ENCODE measurements at regions not wholly inside any gene's neighbourhood (a gene's known extent, or its start where the extent isn't known, plus 50 kb on each side); places are given as distances from the start of the nearest gene placed in this dataset.

GRCh38 chr15:98518823-98519561, 129.3 kb upstream of the IGF1R start:
- TF ChIP-seq TAF1 (IDR thresholded peaks at IDR 0.05; ENCODE audit: borderline replicate concordance, insufficient read depth, low read length) (no peak), SIN3A (IDR thresholded peaks at IDR 0.05; ENCODE audit: borderline replicate concordance, insufficient read depth, low read length) (no peak), REST (IDR thresholded peaks at IDR 0.05; ENCODE audit: insufficient read depth in 1 of 2, low read depth in 2 of 2, low read length in 2 of 2) (no peak), FOXP2 (optimal IDR thresholded peaks at IDR 0.05; ENCODE audit: borderline replicate concordance, extremely low read depth, extremely low read length, insufficient read depth) (no peak), POLR2AphosphoS5 (IDR thresholded peaks at IDR 0.05; ENCODE audit: low read depth, low read length) (no peak)

- TF ChIP-seq FOXP2 (optimal IDR thresholded peaks at IDR 0.05; ENCODE audit: borderline replicate concordance, extremely low read depth, extremely low read length, insufficient read depth), result no peak
- no peak for TF ChIP-seq POLR2AphosphoS5 (IDR thresholded peaks at IDR 0.05; ENCODE audit: low read depth, low read length)
- no peak for TF ChIP-seq REST (IDR thresholded peaks at IDR 0.05; ENCODE audit: insufficient read depth in 1 of 2, low read depth in 2 of 2, low read length in 2 of 2)
- no peak for TF ChIP-seq SIN3A (IDR thresholded peaks at IDR 0.05; ENCODE audit: borderline replicate concordance, insufficient read depth, low read length)
- no peak for TF ChIP-seq TAF1 (IDR thresholded peaks at IDR 0.05; ENCODE audit: borderline replicate concordance, insufficient read depth, low read length)
These were observed 128.4 kb upstream of the IGF1R start for GRCh38 chr15:98519767-98520550.

GRCh38 chr15:98522127-98522526, 126.2 kb upstream of the IGF1R start:
- TF ChIP-seq TAF1 (IDR thresholded peaks at IDR 0.05; ENCODE audit: borderline replicate concordance, insufficient read depth, low read length) (no peak), REST (IDR thresholded peaks at IDR 0.05; ENCODE audit: insufficient read depth in 1 of 2, low read depth in 2 of 2, low read length in 2 of 2) (no peak), FOXP2 (optimal IDR thresholded peaks at IDR 0.05; ENCODE audit: borderline replicate concordance, extremely low read depth, extremely low read length, insufficient read depth) (no peak), SIN3A (IDR thresholded peaks at IDR 0.05; ENCODE audit: borderline replicate concordance, insufficient read depth, low read length) (no peak), POLR2AphosphoS5 (IDR thresholded peaks at IDR 0.05; ENCODE audit: low read depth, low read length) (no peak)

- TF ChIP-seq FOXP2 (optimal IDR thresholded peaks at IDR 0.05; ENCODE audit: borderline replicate concordance, extremely low read depth, extremely low read length, insufficient read depth) (no peak), SIN3A (IDR thresholded peaks at IDR 0.05; ENCODE audit: borderline replicate concordance, insufficient read depth, low read length) (no peak), REST (IDR thresholded peaks at IDR 0.05; ENCODE audit: insufficient read depth in 1 of 2, low read depth in 2 of 2, low read length in 2 of 2) (no peak), TAF1 (IDR thresholded peaks at IDR 0.05; ENCODE audit: borderline replicate concordance, insufficient read depth, low read length) (no peak), POLR2AphosphoS5 (IDR thresholded peaks at IDR 0.05; ENCODE audit: low read depth, low read length) (no peak)
These were observed 124.3 kb upstream of the IGF1R start for GRCh38 chr15:98523912-98524662.

All from PFSK-1 (cell line).